MM.1S (cell line): ENCODE measurements at regions not wholly inside any gene's neighbourhood (a gene's known extent, or its start where the extent isn't known, plus 50 kb on each side); places are given as distances from the start of the nearest gene placed in this dataset.

Experiments
- EZH2 ChIP-seq: fragments of 300-600 bp; sonication (generic); optimal IDR thresholded peaks from 2 replicates; pipeline ENCODE3; 2017; ENCODE audit warnings: low read depth, mild to moderate bottlenecking, antibody characterized with exemption, low read length, mixed read lengths
- TF ChIP-seq, protein P1 (sequence below): fragments of 300-600 bp; sonication (generic); IDR thresholded peaks from 2 replicates; pipeline ENCODE4 v1.5.1; 2016; ENCODE audit warnings: antibody characterized with exemption, low read length, mixed read lengths

DNA sequence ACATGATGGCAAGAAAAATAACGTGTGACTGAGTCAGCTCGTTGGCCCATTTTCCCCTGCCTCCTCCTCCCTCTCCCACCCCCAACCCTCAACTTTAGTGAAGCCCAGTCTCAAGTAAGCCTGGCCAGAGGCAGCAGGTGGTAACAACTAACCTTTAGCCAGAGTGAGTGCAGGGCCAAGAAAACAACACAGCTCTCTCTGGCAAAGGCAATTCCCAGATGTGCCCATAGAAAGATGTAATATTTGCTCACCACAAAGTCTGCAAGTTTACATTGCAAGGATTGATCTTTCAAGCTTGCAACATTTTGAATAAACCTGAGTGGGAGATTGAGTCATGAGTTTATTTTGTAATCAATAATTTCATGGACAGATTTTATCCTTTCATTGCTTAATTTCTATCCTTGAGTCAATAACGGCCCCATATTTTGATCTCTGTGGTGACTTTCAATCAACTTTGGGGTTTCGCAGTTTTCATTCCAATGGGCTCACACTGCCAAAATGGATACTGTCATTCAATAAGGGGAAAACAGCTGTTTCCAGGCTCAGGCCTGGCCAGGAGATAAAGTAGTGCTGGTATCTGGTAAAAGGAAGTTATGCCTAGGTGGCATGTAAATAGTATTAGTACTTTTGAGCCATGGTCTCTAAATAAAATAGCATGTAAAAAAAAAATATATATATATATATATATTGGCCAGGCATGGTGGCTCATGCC, 130.7 kb upstream of the TMEM164 start:
- TF ChIP-seq, protein P1, sequence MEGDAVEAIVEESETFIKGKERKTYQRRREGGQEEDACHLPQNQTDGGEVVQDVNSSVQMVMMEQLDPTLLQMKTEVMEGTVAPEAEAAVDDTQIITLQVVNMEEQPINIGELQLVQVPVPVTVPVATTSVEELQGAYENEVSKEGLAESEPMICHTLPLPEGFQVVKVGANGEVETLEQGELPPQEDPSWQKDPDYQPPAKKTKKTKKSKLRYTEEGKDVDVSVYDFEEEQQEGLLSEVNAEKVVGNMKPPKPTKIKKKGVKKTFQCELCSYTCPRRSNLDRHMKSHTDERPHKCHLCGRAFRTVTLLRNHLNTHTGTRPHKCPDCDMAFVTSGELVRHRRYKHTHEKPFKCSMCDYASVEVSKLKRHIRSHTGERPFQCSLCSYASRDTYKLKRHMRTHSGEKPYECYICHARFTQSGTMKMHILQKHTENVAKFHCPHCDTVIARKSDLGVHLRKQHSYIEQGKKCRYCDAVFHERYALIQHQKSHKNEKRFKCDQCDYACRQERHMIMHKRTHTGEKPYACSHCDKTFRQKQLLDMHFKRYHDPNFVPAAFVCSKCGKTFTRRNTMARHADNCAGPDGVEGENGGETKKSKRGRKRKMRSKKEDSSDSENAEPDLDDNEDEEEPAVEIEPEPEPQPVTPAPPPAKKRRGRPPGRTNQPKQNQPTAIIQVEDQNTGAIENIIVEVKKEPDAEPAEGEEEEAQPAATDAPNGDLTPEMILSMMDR, result no peak
- no peak for TF ChIP-seq EZH2
